B cell (primary cell): ENCODE measurements at regions not wholly inside any gene's neighbourhood (a gene's known extent, or its start where the extent isn't known, plus 50 kb on each side); places are given as distances from the start of the nearest gene placed in this dataset.

Experiments
- ATAC-seq: fragments of 200-7000 bp; cut with Tn5 transposase; one replicate; pipeline ENCODE4 v1.10.0; 2021; ENCODE audit warnings: low read depth, mild to moderate bottlenecking, moderate number of reproducible peaks, moderate library complexity
- CTCF ChIA-PET: fragments of 350-600 bp; sonication (Branson Sonifier 250); formaldehyde crosslinking; loops from one replicate; lab custom pipeline; 2021; ENCODE audit warnings: antibody characterized with exemption, inconsistent platforms; lab: Charles Lee
- POLR2A ChIA-PET: fragments of 350-600 bp; sonication (Branson Sonifier 250); formaldehyde crosslinking; loops from one replicate; lab custom pipeline; 2021; ENCODE audit warnings: antibody characterized with exemption; lab: Charles Lee
- DNase-seq: peaks from one replicate; pipeline ENCODE4 v3.0.0; 2013
- H2AFZ ChIP-seq: 2 replicates; pipeline ENCODE4 v1.6.1; 2012; ENCODE audit warnings: mild to moderate bottlenecking, low read depth, low read length; ENCODE audit not compliant: insufficient read depth, poor library complexity, severe bottlenecking
- H3K27ac ChIP-seq, 2 donors: 1 replicate in 1 of 2; 2 replicates in 1 of 2; pipeline ENCODE4 v1.5.1; 2012 to 2013; ENCODE audit warnings: low read length in 2 of 2, mild to moderate bottlenecking in 2 of 2, moderate library complexity in 1 of 2
- H3K27me3 ChIP-seq, 4 experiments: fragments of 200-600 bp in 1 of 4; sonication (generic) in 1 of 4; replicated peaks in 1 of 4; 1 replicate in 2 of 4; 2 replicates in 2 of 4; pipeline versions ENCODE4 v1.6.1 to v1.7.0; 2013 to 2016; ENCODE audit warnings: low read length in 3 of 4, mild to moderate bottlenecking in 2 of 4, mixed read lengths in 1 of 4, moderate library complexity in 1 of 4; ENCODE audit not compliant: insufficient read depth in 4 of 4, control insufficient read depth in 3 of 4; ENCODE audit errors: control extremely low read depth in 1 of 4
- H3K36me3 ChIP-seq, 2 experiments: replicated peaks in 1 of 2; 1 replicate in 1 of 2; 2 replicates in 1 of 2; pipeline versions ENCODE4 v1.6.1 to v1.7.1; 2013; ENCODE audit warnings: low read length in 1 of 2; ENCODE audit not compliant: insufficient read depth in 2 of 2, control insufficient read depth in 1 of 2; ENCODE audit errors: control extremely low read depth in 1 of 2, extremely low read depth in 1 of 2
- H3K4me1 ChIP-seq, 2 donors: fragments of 200-600 bp in 1 of 2; sonication (generic) in 1 of 2; 1 replicate in 1 of 2; 2 replicates in 1 of 2; pipeline versions ENCODE4 v1.5.1 to v1.6.1; 2013 to 2017; ENCODE audit warnings: low read length in 2 of 2; ENCODE audit not compliant: control insufficient read depth in 2 of 2, insufficient read depth in 2 of 2
- H3K4me2 ChIP-seq: replicated peaks from 2 replicates; pipeline ENCODE3; 2012; ENCODE audit warnings: mild to moderate bottlenecking, low read depth, low read length; ENCODE audit not compliant: poor library complexity, severe bottlenecking
- H3K4me3 ChIP-seq, 5 experiments: fragments of 200-600 bp in 1 of 5; sonication (generic) in 1 of 5; 1 replicate in 3 of 5; 2 replicates in 2 of 5; pipeline versions ENCODE4 v1.5.1 to v1.7.0; 2011 to 2016; ENCODE audit warnings: low read length in 4 of 5, mild to moderate bottlenecking in 4 of 5, low read depth in 2 of 5, control low read depth in 1 of 5, moderate library complexity in 1 of 5; ENCODE audit not compliant: insufficient read depth in 1 of 5; ENCODE audit errors: control extremely low read depth in 1 of 5, extremely low read depth in 1 of 5
- H3K79me2 ChIP-seq: fragments of 200-600 bp; sonication (generic); one replicate; pipeline ENCODE4 v1.6.0; 2016; ENCODE audit warnings: low read length; ENCODE audit not compliant: control insufficient read depth, insufficient read depth
- H3K9ac ChIP-seq: fragments of 200-600 bp; sonication (generic); 2 replicates; pipeline ENCODE4 v1.6.1; 2017; ENCODE audit warnings: mild to moderate bottlenecking, low read length, moderate library complexity
- H3K9me3 ChIP-seq, 3 donors: one replicate each; pipeline versions ENCODE4 v1.6.1 to v1.7.1; 2013; ENCODE audit warnings: low read length in 2 of 3; ENCODE audit not compliant: control insufficient read depth in 2 of 3, insufficient read depth in 1 of 3; ENCODE audit errors: control extremely low read depth in 1 of 3
- H4K20me1 ChIP-seq: 2 replicates; pipeline ENCODE4 v1.6.0; 2012; ENCODE audit warnings: mild to moderate bottlenecking, low read length; ENCODE audit not compliant: insufficient read depth, control insufficient read depth, poor library complexity, severe bottlenecking
- H3K27ac Mint-ChIP-seq: one replicate; pipeline ENCODE4 v1.8.0; 2021; ENCODE audit warnings: mixed read lengths
- H3K27me3 Mint-ChIP-seq: one replicate; pipeline ENCODE4 v1.8.0; 2021; ENCODE audit warnings: mixed read lengths
- H3K4me1 Mint-ChIP-seq: one replicate; pipeline ENCODE4 v1.8.0; 2021; ENCODE audit warnings: mixed read lengths
- H3K4me3 Mint-ChIP-seq: one replicate; pipeline ENCODE4 v1.8.0; 2021; ENCODE audit warnings: mixed read lengths
- H3K9me3 Mint-ChIP-seq: one replicate; pipeline ENCODE4 v1.8.0; 2022; ENCODE audit warnings: mixed read lengths; ENCODE audit not compliant: insufficient read depth
- CTCF ChIP-seq: fragments of 200-600 bp; IDR thresholded peaks from one replicate; pipeline ENCODE4 v1.8.0; 2022; ENCODE audit warnings: antibody characterized with exemption, mild to moderate bottlenecking
- EZH2 ChIP-seq: IDR thresholded peaks from 2 replicates; pipeline ENCODE4 v1.6.1; 2012; ENCODE audit warnings: borderline replicate concordance, low read depth, mild to moderate bottlenecking, moderate library complexity, low read length; ENCODE audit not compliant: insufficient read depth, poor library complexity, severe bottlenecking
- WGBS: methylation state at CpG from one replicate; pipeline ENCODE4 v1.1.5; 2013; ENCODE audit warnings: missing lambda C conversion rate; ENCODE audit not compliant: insufficient coverage; 5-methylcytosine and 5-hydroxymethylcytosine counted together
- intact Hi-C: fragments of 100-400 bp; cut with micrococcal nuclease; formaldehyde crosslinking; loops from one replicate; pipeline ENCODE4 v1.10.0; 2022

GRCh38 chr15:70334286-70334685 is 236.6 kb upstream of the TLE3 start:
- ATAC-seq (no peak), DNase-seq (no peak)
- Mint-ChIP-seq H3K4me3 (no peak overlapping the region), H3K9me3 (peaks cover 13% of the 10 kb centered on the region), H3K27ac (no peak overlapping the region), H3K27me3 (no peaks in the 10 kb centered on the region), H3K4me1 (peaks cover 20% of the 10 kb centered on the region)
- no peak for TF ChIP-seq EZH2
- TF ChIP-seq CTCF, result no peak
- peaks cover 15 to 16% of the 10 kb centered on the region in 2 donors for H3K4me1 ChIP-seq
- H4K20me1 ChIP-seq, result no peaks in the 10 kb centered on the region
- intact Hi-C loops, result no loop called here
- CTCF ChIA-PET, result interaction anchor here (0.9 kb wide), 1 partner anchor 9 kb away, joined by 3 read pairs; no protein-coding TSS in a partner anchor
- H3K79me2 ChIP-seq, result no peaks in the 10 kb centered on the region
- no peak overlapping the region for H3K4me3 ChIP-seq
- no peaks in the 10 kb centered on the region for H3K36me3 ChIP-seq
- peaks cover 13 to 26% (median 13%) of the 10 kb centered on the region in 3 donors for H3K9me3 ChIP-seq
- H2AFZ ChIP-seq, result no peak overlapping the region
- no peak overlapping the region for H3K4me2 ChIP-seq
- POLR2A ChIA-PET, result no interaction called here
- no peak overlapping the region for H3K9ac ChIP-seq
- no CpG with 5 or more reads among the region's 5 CpGs for WGBS
- H3K27ac ChIP-seq, result no peak overlapping the region
- H3K27me3 ChIP-seq, result no peaks in the 10 kb centered on the region

DNA sequence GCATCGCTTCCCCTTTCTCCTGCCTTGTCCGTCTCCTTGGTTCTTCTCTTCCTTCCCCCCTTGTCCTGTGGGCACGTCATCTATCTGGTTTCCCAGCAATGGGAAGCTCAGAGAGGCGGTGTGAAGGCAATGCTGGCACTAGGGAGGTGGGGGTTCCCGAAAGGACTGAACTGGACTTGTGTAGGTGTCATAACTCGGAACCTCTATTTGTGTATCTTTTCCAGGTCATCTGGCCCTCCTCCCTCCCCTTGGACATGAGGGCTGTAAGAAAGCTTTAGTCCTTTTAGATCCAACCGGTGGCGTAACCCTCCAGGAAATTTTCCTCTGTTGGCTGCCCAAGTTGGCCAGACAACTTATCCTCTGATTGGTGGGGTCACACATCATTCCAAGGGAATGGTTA is 231.5 kb upstream of the TLE3 start:
- Mint-ChIP-seq H3K4me3 (no peak overlapping the region), H3K4me1 (peaks cover 31% of the 10 kb centered on the region), H3K27me3 (no peaks in the 10 kb centered on the region), H3K9me3 (peaks cover 13% of the 10 kb centered on the region), H3K27ac (no peak overlapping the region)
- ChIA-PET CTCF (interaction anchor here (1.2 to 1.9 kb wide), 4 partner anchors 14 to 229 kb away, joined by 3 to 8 read pairs (median 4); no protein-coding TSS in a partner anchor), POLR2A (interaction anchor here (2.1 kb wide), 1 partner anchor 10 kb away, joined by 10 read pairs; no protein-coding TSS in a partner anchor)
- H3K27me3 ChIP-seq, result no peaks in the 10 kb centered on the region
- H3K4me1 ChIP-seq, result peaks cover 22 to 27% of the 10 kb centered on the region in 2 donors
- H4K20me1 ChIP-seq, result no peaks in the 10 kb centered on the region
- 93% methylated on average over 3 of the region's 8 CpGs for WGBS
- H3K27ac ChIP-seq, result no peak overlapping the region
- H2AFZ ChIP-seq, result no peak overlapping the region
- H3K79me2 ChIP-seq, result no peaks in the 10 kb centered on the region
- peaks cover 11 to 12% (median 11%) of the 10 kb centered on the region in 3 donors for H3K9me3 ChIP-seq
- H3K4me2 ChIP-seq, result no peak overlapping the region
- H3K36me3 ChIP-seq, result no peaks in the 10 kb centered on the region
- ATAC-seq (no peak), DNase-seq (no peak)
- no peak overlapping the region for H3K4me3 ChIP-seq
- TF ChIP-seq CTCF, result no peak
- no peak for TF ChIP-seq EZH2
- intact Hi-C loops, result loop anchor here (10.0 kb wide), 1 partner anchor 156 kb away; no protein-coding TSS in a partner anchor
- no peak overlapping the region for H3K9ac ChIP-seq
